Hepatocyte (in vitro differentiated cells): ENCODE measurements at regions not wholly inside any gene's neighbourhood (a gene's known extent, or its start where the extent isn't known, plus 50 kb on each side); places are given as distances from the start of the nearest gene placed in this dataset.

Source experiments
- CTCF ChIP-seq: fragments of 200-600 bp; sonication (generic); IDR thresholded peaks from 2 replicates; pipeline ENCODE4 v1.5.1; 2016; ENCODE audit warnings: antibody characterized with exemption, mild to moderate bottlenecking; ENCODE audit not compliant: poor library complexity
- EZH2phosphoT487 ChIP-seq: fragments of 200-600 bp; sonication (generic); IDR thresholded peaks from one replicate; pipeline ENCODE4 v1.6.1; 2018; ENCODE audit warnings: antibody characterized with exemption, mild to moderate bottlenecking, low read depth, moderate library complexity; ENCODE audit not compliant: unreplicated experiment, severe bottlenecking

GRCh38 chr14:38003746-38004609 is 203.7 kb upstream of the SSTR1 start:
- no peak for TF ChIP-seq CTCF
- no peak for TF ChIP-seq EZH2phosphoT487
